Mucosa of descending colon (tissue), 3 donors: ENCODE measurements at regions not wholly inside any gene's neighbourhood (a gene's known extent, or its start where the extent isn't known, plus 50 kb on each side); places are given as distances from the start of the nearest gene placed in this dataset.

Source experiments
- ATAC-seq: fragments of 200-7000 bp; cut with Tn5 transposase; one replicate; pipeline ENCODE4 v1.9.1; 2020; ENCODE audit warnings: mild to moderate bottlenecking, moderate library complexity
- DNase-seq, 3 donors: peaks; one replicate each; pipeline ENCODE4 v3.0.0-alpha.2; 2020
- H3K36me3 ChIP-seq: fragments of 200-600 bp; one replicate; pipeline ENCODE4 v1.8.0; 2021; ENCODE audit warnings: low read depth, mild to moderate bottlenecking
- H3K4me1 ChIP-seq: fragments of 200-600 bp; one replicate; pipeline ENCODE4 v1.8.0; 2021; ENCODE audit warnings: low read depth, mild to moderate bottlenecking
- H3K4me3 ChIP-seq: fragments of 200-600 bp; one replicate; pipeline ENCODE4 v1.8.0; 2021; ENCODE audit warnings: mild to moderate bottlenecking
- H3K9me3 ChIP-seq: fragments of 200-600 bp; one replicate; pipeline ENCODE4 v1.8.0; 2021; ENCODE audit warnings: mild to moderate bottlenecking
- CTCF ChIP-seq: fragments of 200-600 bp; IDR thresholded peaks from one replicate; pipeline ENCODE4 v1.8.0; 2022; ENCODE audit warnings: antibody characterized with exemption, mild to moderate bottlenecking
- intact Hi-C, 2 donors: fragments of 100-400 bp; cut with DNase I in 1 of 2; cut with micrococcal nuclease in 1 of 2; formaldehyde crosslinking; loops; one replicate each; pipeline versions ENCODE4 v1.11.0 to v1.11.1; 2022; cut with DNase I, micrococcal nuclease
- donor health status: DM: no; HTN: no; CAD: no; lungs with moderate emphysema.
- donor health status: DM: no; HTN: no; CAD: no.
- donor health status: DM: no; HTN: yes; CAD: no.

GRCh38 chr16:64365448-64365931 lies 756.4 kb downstream of the CDH11 start:
- Histone ChIP-seq H3K4me1 (no peaks in the 10 kb centered on the region), H3K9me3 (no peaks in the 10 kb centered on the region), H3K4me3 (no peak overlapping the region), H3K36me3 (no peaks in the 10 kb centered on the region)
- intact Hi-C loops = no loop called here
- DNase-seq (no peak), ATAC-seq (no peak)
- TF ChIP-seq CTCF = no peak

GRCh38 chr16:64364894-64365293 lies 757.0 kb downstream of the CDH11 start:
- Histone ChIP-seq H3K4me3 (no peak overlapping the region), H3K9me3 (no peaks in the 10 kb centered on the region), H3K36me3 (no peaks in the 10 kb centered on the region), H3K4me1 (no peaks in the 10 kb centered on the region)
- intact Hi-C loops = no loop called here
- ATAC-seq (no peak), DNase-seq (no peak)
- no peak for TF ChIP-seq CTCF

GRCh38 chr16:64364416-64364815 lies 757.4 kb downstream of the CDH11 start:
- H3K36me3 ChIP-seq = no peaks in the 10 kb centered on the region
- ATAC-seq (no peak), DNase-seq (no peak)
- intact Hi-C loops = no loop called here
- no peak overlapping the region for H3K4me3 ChIP-seq
- no peak for TF ChIP-seq CTCF
- H3K4me1 ChIP-seq = no peaks in the 10 kb centered on the region
- no peaks in the 10 kb centered on the region for H3K9me3 ChIP-seq

- no peak overlapping the region for H3K4me3 ChIP-seq
- H3K36me3 ChIP-seq = no peaks in the 10 kb centered on the region
- no peak for TF ChIP-seq CTCF
- H3K9me3 ChIP-seq = no peaks in the 10 kb centered on the region
- ATAC-seq (no peak), DNase-seq (no peak)
- intact Hi-C loops = no loop called here
- H3K4me1 ChIP-seq = no peaks in the 10 kb centered on the region
These were observed 757.8 kb downstream of the CDH11 start for GRCh38 chr16:64364016-64364415.

GRCh38 chr16:64363039-64363438 lies 758.8 kb downstream of the CDH11 start:
- Histone ChIP-seq H3K36me3 (no peaks in the 10 kb centered on the region), H3K9me3 (no peaks in the 10 kb centered on the region), H3K4me3 (no peak overlapping the region), H3K4me1 (no peaks in the 10 kb centered on the region)
- DNase-seq (no peak), ATAC-seq (no peak)
- intact Hi-C loops = no loop called here
- TF ChIP-seq CTCF = no peak

GRCh38 chr16:64362193-64362592 lies 759.7 kb downstream of the CDH11 start:
- no peak overlapping the region for H3K4me3 ChIP-seq

More at GRCh38 chr16:64362193-64362592, 759.7 kb downstream of the CDH11 start:
- intact Hi-C loops = no loop called here
- no peak for ATAC-seq
- H3K9me3 ChIP-seq = no peaks in the 10 kb centered on the region
- no peak for DNase-seq
- no peaks in the 10 kb centered on the region for H3K4me1 ChIP-seq
- no peaks in the 10 kb centered on the region for H3K36me3 ChIP-seq
- no peak for TF ChIP-seq CTCF
